ENCODE measurements at regions not wholly inside any gene's neighbourhood (a gene's known extent, or its start where the extent isn't known, plus 50 kb on each side); places are given as distances from the start of the nearest gene placed in this dataset.
"Not testable (repeated sequence)": the region's sequence is repeated elsewhere in the genome, so short reads cannot be mapped to it uniquely, and the experiment has no call there.

GRCh38 chr6:4212588-4212987 is 77.2 kb upstream of the ECI2 start:
- POLR2A ChIA-PET = no interaction called here
- CTCF ChIA-PET = interaction anchor here (1.1 to 6.6 kb wide), 2 partner anchors 156 to 191 kb away, joined by 5 to 81 read pairs; a partner anchor contains a TSS
- no peak for DNase-seq (ENCODE audit: low read depth, low spot score)

GRCh38 chr6:4210629-4211419 is 75.4 kb upstream of the ECI2 start:
- H3K4me3 ChIP-seq (ENCODE audit: low read depth, low read length) = no peak overlapping the region
- CTCF ChIA-PET = interaction anchor here (0.6 to 6.6 kb wide), 36 partner anchors 10 to 253 kb away, joined by 3 to 81 read pairs (median 6); a partner anchor contains a TSS
- no peak for DNase-seq (ENCODE audit: low read depth, low spot score)
- POLR2A ChIA-PET = no interaction called here
- peak; percentile 74 for TF ChIP-seq CTCF (IDR thresholded peaks at IDR 0.05; ENCODE audit: insufficient read depth, low read length, missing control alignments)

More at GRCh38 chr6:4212588-4212987, 77.2 kb upstream of the ECI2 start:
- no peak overlapping the region for H3K4me3 ChIP-seq (ENCODE audit: low read depth, low read length)
- TF ChIP-seq CTCF (IDR thresholded peaks at IDR 0.05; ENCODE audit: insufficient read depth, low read length, missing control alignments) = no peak

GRCh38 chr6:4209196-4209595 is 73.8 kb upstream of the ECI2 start:
- H3K4me3 ChIP-seq (ENCODE audit: low read depth, low read length) = no peak overlapping the region
- no peak for DNase-seq (ENCODE audit: low read depth, low spot score)
- TF ChIP-seq CTCF (IDR thresholded peaks at IDR 0.05; ENCODE audit: insufficient read depth, low read length, missing control alignments) = no peak
- ChIA-PET POLR2A (no interaction called here), CTCF (interaction anchor here (1.3 to 6.6 kb wide), 11 partner anchors 14 to 187 kb away, joined by 3 to 81 read pairs (median 11); a partner anchor contains a TSS)

GRCh38 chr6:4208158-4208557 is 72.8 kb upstream of the ECI2 start:
- ChIA-PET POLR2A (no interaction called here), CTCF (interaction anchor here (6.6 kb wide), 1 partner anchor 151 kb away, joined by 81 read pairs; no protein-coding TSS in a partner anchor)
- DNase-seq (ENCODE audit: low read depth, low spot score) = no peak
- H3K4me3 ChIP-seq (ENCODE audit: low read depth, low read length) = no peak overlapping the region
- TF ChIP-seq CTCF (IDR thresholded peaks at IDR 0.05; ENCODE audit: insufficient read depth, low read length, missing control alignments) = no peak

GRCh38 chr6:4203642-4204417 is 68.5 kb upstream of the ECI2 start:
- CTCF ChIA-PET = interaction anchor here (0.9 kb wide), 1 partner anchor 8 kb away, joined by 3 read pairs; no protein-coding TSS in a partner anchor

GRCh38 chr6:4192627-4193026 is 57.3 kb upstream of the ECI2 start:
- no peak for DNase-seq (ENCODE audit: low read depth, low spot score)
- POLR2A ChIA-PET = no interaction called here
- no peak overlapping the region for H3K4me3 ChIP-seq (ENCODE audit: low read depth, low read length)
- CTCF ChIA-PET = no interaction called here
- no peak for TF ChIP-seq CTCF (IDR thresholded peaks at IDR 0.05; ENCODE audit: insufficient read depth, low read length, missing control alignments)

More at GRCh38 chr6:4203642-4204417, 68.5 kb upstream of the ECI2 start:
- POLR2A ChIA-PET; DNase-seq (ENCODE audit: low read depth, low spot score); H3K4me3 ChIP-seq (ENCODE audit: low read depth, low read length): not testable (repeated sequence)
